WTC11 (cell line): ENCODE measurements at regions not wholly inside any gene's neighbourhood (a gene's known extent, or its start where the extent isn't known, plus 50 kb on each side); places are given as distances from the start of the nearest gene placed in this dataset.

Experiments
- ATAC-seq: fragments of 200-7000 bp; cut with Tn5 transposase; 2 replicates; pipeline ENCODE4 v1.10.0; 2021; ENCODE audit warnings: mild to moderate bottlenecking, moderate library complexity
- CTCF ChIA-PET: fragments of 300-600 bp; sonication (Branson Sonifier 250); formaldehyde crosslinking; loops from one replicate; lab custom pipeline; 2021; ENCODE audit warnings: antibody characterized with exemption; lab: Charles Lee
- POLR2A ChIA-PET: fragments of 350-600 bp; sonication (Branson Sonifier 250); formaldehyde crosslinking; loops from one replicate; lab custom pipeline; 2021; ENCODE audit warnings: antibody characterized with exemption; lab: Charles Lee
- DNase-seq: peaks from one replicate; pipeline ENCODE4 v3.0.0; 2021; ENCODE audit warnings: low spot score
- H3K27ac Mint-ChIP-seq: 2 replicates; pipeline ENCODE4 v1.8.0; 2021; ENCODE audit warnings: mixed read lengths
- H3K27me3 Mint-ChIP-seq: 2 replicates; pipeline ENCODE4 v1.8.0; 2021; ENCODE audit warnings: low read depth, mild to moderate bottlenecking, moderate library complexity, mixed read lengths
- H3K36me3 Mint-ChIP-seq: 2 replicates; pipeline ENCODE4 v1.8.0; 2021; ENCODE audit warnings: mixed read lengths
- H3K4me1 Mint-ChIP-seq: 2 replicates; pipeline ENCODE4 v1.8.0; 2022; ENCODE audit warnings: mixed read lengths
- H3K4me3 Mint-ChIP-seq: 2 replicates; pipeline ENCODE4 v1.8.0; 2021; ENCODE audit warnings: mild to moderate bottlenecking, moderate library complexity, mixed read lengths
- H3K9me3 Mint-ChIP-seq: 2 replicates; pipeline ENCODE4 v1.8.0; 2021; ENCODE audit warnings: mixed read lengths
- ELF4 ChIP-seq: sonication (generic); formaldehyde crosslinking; IDR thresholded peaks from 2 replicates; pipeline ENCODE4 v1.8.1; 2022; ENCODE audit warnings: low read depth, mild to moderate bottlenecking, moderate library complexity, missing genetic modification reagents
- GRHL2 ChIP-seq: fragments of 250-450 bp; sonication (Bioruptor Pico); IDR thresholded peaks from 2 replicates; pipeline ENCODE4 v1.8.0; 2022; ENCODE audit warnings: mild to moderate bottlenecking, moderate library complexity; ENCODE audit not compliant: insufficient replicate concordance, severe bottlenecking
- GTF2I ChIP-seq: fragments of 250-450 bp; sonication (Bioruptor Pico); conservative IDR thresholded peaks from 2 replicates; pipeline ENCODE4 v1.4.0; 2021; ENCODE audit warnings: mild to moderate bottlenecking
- HMGA2 ChIP-seq: fragments of 250-450 bp; sonication (Bioruptor Pico); IDR thresholded peaks from 2 replicates; pipeline ENCODE4 v1.4.0; 2021; ENCODE audit warnings: mild to moderate bottlenecking, moderate library complexity
- KAT7 ChIP-seq: sonication (generic); formaldehyde crosslinking; IDR thresholded peaks from 2 replicates; pipeline ENCODE4 v1.8.1; 2023; ENCODE audit warnings: missing genetic modification reagents, mild to moderate bottlenecking, borderline replicate concordance
- MXD4 ChIP-seq: fragments of 250-450 bp; sonication (Bioruptor Pico); IDR thresholded peaks from 2 replicates; pipeline ENCODE4 v1.8.0; 2021; ENCODE audit warnings: mild to moderate bottlenecking, moderate library complexity, borderline replicate concordance
- PRRX2 ChIP-seq: fragments of 250-450 bp; sonication (Bioruptor Pico); IDR thresholded peaks from 2 replicates; pipeline ENCODE4 v1.8.0; 2021; ENCODE audit warnings: mild to moderate bottlenecking
- TEAD4 ChIP-seq: sonication (generic); formaldehyde crosslinking; IDR thresholded peaks from 2 replicates; pipeline ENCODE4 v1.8.0; 2022; ENCODE audit warnings: mild to moderate bottlenecking, missing genetic modification reagents
- TP53 ChIP-seq: sonication (generic); formaldehyde crosslinking; IDR thresholded peaks from 2 replicates; pipeline ENCODE4 v1.8.1; 2023; ENCODE audit warnings: mild to moderate bottlenecking, missing genetic modification reagents
- ZBTB21 ChIP-seq: sonication (generic); formaldehyde crosslinking; IDR thresholded peaks from 2 replicates; pipeline ENCODE4 v1.8.1; 2023; ENCODE audit warnings: mild to moderate bottlenecking, missing genetic modification reagents, borderline replicate concordance
- ZNF219 ChIP-seq: sonication (generic); formaldehyde crosslinking; IDR thresholded peaks from 2 replicates; pipeline ENCODE4 v1.8.0; 2023; ENCODE audit warnings: missing genetic modification reagents, mild to moderate bottlenecking, borderline replicate concordance
- ZNF263 ChIP-seq: sonication (generic); formaldehyde crosslinking; IDR thresholded peaks from 2 replicates; pipeline ENCODE4 v1.8.1; 2022; ENCODE audit warnings: low read depth, mild to moderate bottlenecking, moderate library complexity, missing genetic modification reagents
- ZNF423 ChIP-seq: fragments of 250-450 bp; sonication (Bioruptor Pico); IDR thresholded peaks from 2 replicates; pipeline ENCODE4 v2.1.2; 2022; ENCODE audit warnings: mild to moderate bottlenecking, moderate library complexity
- TF ChIP-seq, protein P1 (sequence below): sonication (generic); formaldehyde crosslinking; IDR thresholded peaks from 2 replicates; pipeline ENCODE4 v1.8.1; 2023; ENCODE audit warnings: mild to moderate bottlenecking, missing genetic modification reagents, borderline replicate concordance
- TF ChIP-seq, protein P2 (sequence below): fragments of 250-450 bp; sonication (Bioruptor Pico); IDR thresholded peaks from 2 replicates; pipeline ENCODE4 v1.9.0; 2021; ENCODE audit warnings: mild to moderate bottlenecking
- TF ChIP-seq, protein P3 (sequence below): sonication (generic); formaldehyde crosslinking; conservative IDR thresholded peaks from 2 replicates; pipeline ENCODE4 v1.8.1; 2022; ENCODE audit warnings: mild to moderate bottlenecking, missing genetic modification reagents
- TF ChIP-seq, protein P4 (sequence below): fragments of 250-450 bp; sonication (Bioruptor Pico); conservative IDR thresholded peaks from 2 replicates; pipeline ENCODE4 v1.9.0; 2021; ENCODE audit warnings: mild to moderate bottlenecking
- TF ChIP-seq, protein P5 (sequence below): sonication (generic); formaldehyde crosslinking; IDR thresholded peaks from 2 replicates; pipeline ENCODE4 v1.8.0; 2022; ENCODE audit warnings: mild to moderate bottlenecking, missing genetic modification reagents
- TF ChIP-seq, protein P6 (sequence below): sonication (generic); formaldehyde crosslinking; IDR thresholded peaks from 2 replicates; pipeline ENCODE4 v1.8.0; 2022; ENCODE audit warnings: mild to moderate bottlenecking, missing genetic modification reagents

DNA sequence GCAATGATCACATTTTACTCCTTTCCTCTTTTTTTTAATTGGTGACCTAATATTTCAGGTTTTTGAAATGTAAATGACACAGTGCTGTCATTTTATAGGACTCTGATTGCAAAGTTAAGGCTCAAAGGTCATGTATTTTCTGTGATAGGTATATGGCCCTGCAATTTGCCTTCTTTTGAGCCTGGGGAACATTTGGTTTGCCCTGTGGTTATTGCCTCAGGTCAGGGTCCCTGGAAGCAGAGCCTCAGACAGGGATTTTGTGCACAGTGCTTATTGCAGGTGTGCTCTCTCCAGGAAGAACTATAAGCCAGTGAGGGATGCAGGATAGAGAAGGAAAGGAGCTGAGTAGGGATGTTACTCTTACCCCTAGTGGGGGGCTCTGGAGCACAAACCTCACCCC, 229.3 kb upstream of the ECI2 start (continued):
- no peak for TF ChIP-seq HMGA2
- TF ChIP-seq MXD4 (CRISPR knock-in tag) = no peak
- TF ChIP-seq, protein P1, sequence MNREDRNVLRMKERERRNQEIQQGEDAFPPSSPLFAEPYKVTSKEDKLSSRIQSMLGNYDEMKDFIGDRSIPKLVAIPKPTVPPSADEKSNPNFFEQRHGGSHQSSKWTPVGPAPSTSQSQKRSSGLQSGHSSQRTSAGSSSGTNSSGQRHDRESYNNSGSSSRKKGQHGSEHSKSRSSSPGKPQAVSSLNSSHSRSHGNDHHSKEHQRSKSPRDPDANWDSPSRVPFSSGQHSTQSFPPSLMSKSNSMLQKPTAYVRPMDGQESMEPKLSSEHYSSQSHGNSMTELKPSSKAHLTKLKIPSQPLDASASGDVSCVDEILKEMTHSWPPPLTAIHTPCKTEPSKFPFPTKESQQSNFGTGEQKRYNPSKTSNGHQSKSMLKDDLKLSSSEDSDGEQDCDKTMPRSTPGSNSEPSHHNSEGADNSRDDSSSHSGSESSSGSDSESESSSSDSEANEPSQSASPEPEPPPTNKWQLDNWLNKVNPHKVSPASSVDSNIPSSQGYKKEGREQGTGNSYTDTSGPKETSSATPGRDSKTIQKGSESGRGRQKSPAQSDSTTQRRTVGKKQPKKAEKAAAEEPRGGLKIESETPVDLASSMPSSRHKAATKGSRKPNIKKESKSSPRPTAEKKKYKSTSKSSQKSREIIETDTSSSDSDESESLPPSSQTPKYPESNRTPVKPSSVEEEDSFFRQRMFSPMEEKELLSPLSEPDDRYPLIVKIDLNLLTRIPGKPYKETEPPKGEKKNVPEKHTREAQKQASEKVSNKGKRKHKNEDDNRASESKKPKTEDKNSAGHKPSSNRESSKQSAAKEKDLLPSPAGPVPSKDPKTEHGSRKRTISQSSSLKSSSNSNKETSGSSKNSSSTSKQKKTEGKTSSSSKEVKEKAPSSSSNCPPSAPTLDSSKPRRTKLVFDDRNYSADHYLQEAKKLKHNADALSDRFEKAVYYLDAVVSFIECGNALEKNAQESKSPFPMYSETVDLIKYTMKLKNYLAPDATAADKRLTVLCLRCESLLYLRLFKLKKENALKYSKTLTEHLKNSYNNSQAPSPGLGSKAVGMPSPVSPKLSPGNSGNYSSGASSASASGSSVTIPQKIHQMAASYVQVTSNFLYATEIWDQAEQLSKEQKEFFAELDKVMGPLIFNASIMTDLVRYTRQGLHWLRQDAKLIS (CRISPR knock-in tag) = no peak

DNA sequence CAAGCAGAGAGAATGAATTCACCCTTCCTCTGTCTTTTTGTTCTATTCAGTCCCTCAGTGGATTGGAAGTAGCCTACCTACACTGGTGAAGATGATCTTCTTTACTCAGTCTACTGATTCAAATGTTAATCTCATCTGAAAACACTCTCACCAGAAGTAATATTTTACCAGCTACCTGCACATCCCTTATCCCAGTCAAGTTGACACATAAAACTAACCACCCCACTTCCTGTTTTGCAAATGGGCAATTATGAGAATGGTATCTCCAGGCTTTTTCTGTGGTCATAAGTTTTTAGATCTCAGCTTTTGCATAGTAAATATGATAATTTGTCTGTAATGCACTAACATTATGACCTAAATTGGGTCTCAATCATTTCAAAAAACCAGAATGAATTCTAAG, 228.8 kb upstream of the ECI2 start:
- Mint-ChIP-seq H3K27me3 (peaks cover 3% of the 10 kb centered on the region; the same call in 1 of the 2 replicates), H3K9me3 (peaks cover 3% of the 10 kb centered on the region; the same call in 1 of the 2 replicates), H3K27ac (no peak overlapping the region), H3K36me3 (no peaks in the 10 kb centered on the region), H3K4me1 (peaks cover 16% of the 10 kb centered on the region), H3K4me3 (no peak overlapping the region)
- DNase-seq (no peak), ATAC-seq (no peak)
- TF ChIP-seq, protein P2, sequence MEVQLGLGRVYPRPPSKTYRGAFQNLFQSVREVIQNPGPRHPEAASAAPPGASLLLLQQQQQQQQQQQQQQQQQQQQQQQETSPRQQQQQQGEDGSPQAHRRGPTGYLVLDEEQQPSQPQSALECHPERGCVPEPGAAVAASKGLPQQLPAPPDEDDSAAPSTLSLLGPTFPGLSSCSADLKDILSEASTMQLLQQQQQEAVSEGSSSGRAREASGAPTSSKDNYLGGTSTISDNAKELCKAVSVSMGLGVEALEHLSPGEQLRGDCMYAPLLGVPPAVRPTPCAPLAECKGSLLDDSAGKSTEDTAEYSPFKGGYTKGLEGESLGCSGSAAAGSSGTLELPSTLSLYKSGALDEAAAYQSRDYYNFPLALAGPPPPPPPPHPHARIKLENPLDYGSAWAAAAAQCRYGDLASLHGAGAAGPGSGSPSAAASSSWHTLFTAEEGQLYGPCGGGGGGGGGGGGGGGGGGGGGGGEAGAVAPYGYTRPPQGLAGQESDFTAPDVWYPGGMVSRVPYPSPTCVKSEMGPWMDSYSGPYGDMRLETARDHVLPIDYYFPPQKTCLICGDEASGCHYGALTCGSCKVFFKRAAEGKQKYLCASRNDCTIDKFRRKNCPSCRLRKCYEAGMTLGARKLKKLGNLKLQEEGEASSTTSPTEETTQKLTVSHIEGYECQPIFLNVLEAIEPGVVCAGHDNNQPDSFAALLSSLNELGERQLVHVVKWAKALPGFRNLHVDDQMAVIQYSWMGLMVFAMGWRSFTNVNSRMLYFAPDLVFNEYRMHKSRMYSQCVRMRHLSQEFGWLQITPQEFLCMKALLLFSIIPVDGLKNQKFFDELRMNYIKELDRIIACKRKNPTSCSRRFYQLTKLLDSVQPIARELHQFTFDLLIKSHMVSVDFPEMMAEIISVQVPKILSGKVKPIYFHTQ (CRISPR knock-in tag) = no peak
- TF ChIP-seq ZNF219 (CRISPR knock-in tag) = no peak
- TF ChIP-seq, protein P3, sequence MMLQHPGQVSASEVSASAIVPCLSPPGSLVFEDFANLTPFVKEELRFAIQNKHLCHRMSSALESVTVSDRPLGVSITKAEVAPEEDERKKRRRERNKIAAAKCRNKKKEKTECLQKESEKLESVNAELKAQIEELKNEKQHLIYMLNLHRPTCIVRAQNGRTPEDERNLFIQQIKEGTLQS (CRISPR knock-in tag) = no peak
- no peak for TF ChIP-seq PRRX2 (CRISPR knock-in tag)
- no peak for TF ChIP-seq GTF2I (CRISPR knock-in tag)
- TF ChIP-seq, protein P4, sequence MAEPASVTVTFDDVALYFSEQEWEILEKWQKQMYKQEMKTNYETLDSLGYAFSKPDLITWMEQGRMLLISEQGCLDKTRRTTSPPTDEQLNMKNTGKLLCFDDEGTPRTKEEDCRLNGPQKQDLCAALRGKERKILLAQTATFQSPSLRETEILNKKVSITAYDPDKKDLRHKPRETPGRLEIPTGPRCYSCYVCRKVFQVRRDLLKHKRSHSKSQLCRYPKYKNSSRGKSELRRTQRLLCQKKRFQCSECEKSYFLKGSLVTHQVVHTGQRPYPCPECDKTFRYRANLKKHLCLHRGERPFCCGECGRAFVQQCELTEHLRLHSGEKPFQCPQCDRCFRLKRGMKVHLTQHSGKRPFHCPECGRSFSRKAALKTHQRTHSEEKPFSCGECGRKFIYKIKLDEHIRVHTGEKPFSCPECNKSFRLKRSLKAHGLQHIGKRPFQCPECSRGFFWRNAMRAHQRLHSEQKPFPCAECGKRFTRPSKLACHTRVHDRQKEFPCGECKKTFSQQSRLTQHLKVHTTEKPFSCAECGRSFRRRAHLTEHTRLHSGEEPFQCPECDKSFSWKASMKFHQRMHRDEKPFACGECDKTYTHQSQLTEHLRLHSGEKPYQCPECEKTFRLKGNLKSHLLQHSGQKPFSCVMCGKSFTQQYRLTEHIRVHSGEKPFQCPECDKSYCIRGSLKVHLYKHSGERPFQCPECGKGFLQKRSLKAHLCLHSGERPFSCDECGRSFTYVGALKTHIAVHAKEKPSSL (CRISPR knock-in tag) = no peak
- TF ChIP-seq ZNF263 (CRISPR knock-in tag) = no peak
- POLR2A ChIA-PET = no interaction called here
- CTCF ChIA-PET = no interaction called here

DNA sequence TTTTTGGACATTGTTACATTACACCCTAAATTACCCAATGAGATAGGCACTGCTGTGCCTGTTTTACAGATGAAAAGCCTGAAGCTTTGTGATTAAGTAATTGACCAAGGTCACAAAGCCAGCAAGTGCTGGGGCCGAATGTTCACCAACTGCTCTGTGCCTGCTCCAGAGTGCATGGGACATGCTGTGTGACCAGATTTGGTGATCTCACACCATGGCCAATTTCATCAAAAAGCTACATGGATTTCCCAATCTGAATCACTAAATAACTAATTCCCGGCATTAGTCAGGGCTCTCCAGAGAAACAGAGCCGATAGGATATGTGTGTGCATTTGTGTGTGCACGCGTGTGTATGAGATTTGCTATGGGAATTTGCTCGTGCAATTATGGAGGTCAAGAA, 228.3 kb upstream of the ECI2 start:
- no peak for ATAC-seq

More for the DNA sequence above, 228.3 kb upstream of the ECI2 start:
- TF ChIP-seq, protein P5, sequence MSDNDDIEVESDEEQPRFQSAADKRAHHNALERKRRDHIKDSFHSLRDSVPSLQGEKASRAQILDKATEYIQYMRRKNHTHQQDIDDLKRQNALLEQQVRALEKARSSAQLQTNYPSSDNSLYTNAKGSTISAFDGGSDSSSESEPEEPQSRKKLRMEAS (CRISPR knock-in tag) = no peak
- no peak for TF ChIP-seq TEAD4 (CRISPR knock-in tag)
- no peak for TF ChIP-seq KAT7 (CRISPR knock-in tag)
- TF ChIP-seq TP53 (CRISPR knock-in tag) = no peak
- no peak for TF ChIP-seq GRHL2 (CRISPR knock-in tag)
- TF ChIP-seq ELF4 = no peak
- TF ChIP-seq, protein P2 (CRISPR knock-in tag) = no peak
- no peak for TF ChIP-seq ZNF423 (CRISPR knock-in tag)
- TF ChIP-seq, protein P6, sequence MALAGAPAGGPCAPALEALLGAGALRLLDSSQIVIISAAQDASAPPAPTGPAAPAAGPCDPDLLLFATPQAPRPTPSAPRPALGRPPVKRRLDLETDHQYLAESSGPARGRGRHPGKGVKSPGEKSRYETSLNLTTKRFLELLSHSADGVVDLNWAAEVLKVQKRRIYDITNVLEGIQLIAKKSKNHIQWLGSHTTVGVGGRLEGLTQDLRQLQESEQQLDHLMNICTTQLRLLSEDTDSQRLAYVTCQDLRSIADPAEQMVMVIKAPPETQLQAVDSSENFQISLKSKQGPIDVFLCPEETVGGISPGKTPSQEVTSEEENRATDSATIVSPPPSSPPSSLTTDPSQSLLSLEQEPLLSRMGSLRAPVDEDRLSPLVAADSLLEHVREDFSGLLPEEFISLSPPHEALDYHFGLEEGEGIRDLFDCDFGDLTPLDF = no peak
- no peak for TF ChIP-seq PRRX2 (CRISPR knock-in tag)
- TF ChIP-seq ZBTB21 (CRISPR knock-in tag) = no peak
- Mint-ChIP-seq H3K9me3 (no peaks in the 10 kb centered on the region), H3K27me3 (peaks cover 3% of the 10 kb centered on the region; the same call in 1 of the 2 replicates), H3K4me1 (peaks cover 21% of the 10 kb centered on the region), H3K36me3 (no peaks in the 10 kb centered on the region), H3K27ac (no peak overlapping the region), H3K4me3 (no peak overlapping the region)
- ChIA-PET POLR2A (no interaction called here), CTCF (no interaction called here)
- no peak for DNase-seq
